ENCODE measurements at regions not wholly inside any gene's neighbourhood (a gene's known extent, or its start where the extent isn't known, plus 50 kb on each side); places are given as distances from the start of the nearest gene placed in this dataset.

- TF ChIP-seq CTCF (IDR thresholded peaks at IDR 0.05; ENCODE audit: low read depth, low read length, missing input control) (no peak), MAX (IDR thresholded peaks at IDR 0.05) (no peak), YY1 (IDR thresholded peaks at IDR 0.05) (no peak), JUND (IDR thresholded peaks at IDR 0.05) (no peak)
These were observed 324.1 kb upstream of the NT5C1B start for GRCh38 chr2:18913512-18913911.

Measured in liver (tissue), 3 donors.